Transverse colon (tissue), 3 donors: ENCODE measurements at regions not wholly inside any gene's neighbourhood (a gene's known extent, or its start where the extent isn't known, plus 50 kb on each side); places are given as distances from the start of the nearest gene placed in this dataset.

ENCODE experiments used
- CTCF ChIP-seq, 5 experiments: fragments of 200-600 bp in 3 of 5; fragments of 450-650 bp in 2 of 5; sonication (generic) in 3 of 5; IDR thresholded peaks; 1 replicate in 2 of 5; 2 replicates in 3 of 5; pipeline ENCODE4 v1.5.1; 2016 to 2017; ENCODE audit warnings: antibody characterized with exemption in 5 of 5, inconsistent platforms in 3 of 5, mild to moderate bottlenecking in 2 of 5, moderate library complexity in 1 of 5
- POLR2A ChIP-seq: fragments of 450-650 bp; IDR thresholded peaks from one replicate; pipeline ENCODE4 v1.6.1; 2016; ENCODE audit warnings: antibody characterized with exemption, mild to moderate bottlenecking, moderate library complexity

DNA sequence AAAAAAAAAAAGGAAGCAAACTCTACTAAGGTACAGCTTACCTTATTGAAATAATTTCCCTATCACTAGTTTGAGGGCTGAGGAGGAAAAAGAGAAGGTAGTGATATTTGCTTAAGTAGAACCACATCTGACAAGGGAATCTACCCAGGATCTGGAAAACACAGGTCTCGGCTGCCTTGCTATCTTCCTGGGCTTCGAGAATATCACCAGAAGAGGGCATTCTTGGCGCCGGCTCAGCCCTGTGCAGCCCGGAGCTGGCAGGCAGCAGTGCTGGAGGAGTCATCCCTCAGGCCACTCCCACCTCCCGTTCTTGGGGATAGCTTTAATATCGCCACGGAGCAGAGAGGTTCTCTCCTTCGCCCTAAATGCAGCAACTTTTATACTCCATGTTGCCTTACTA lies 1181.2 kb downstream of the VRK1 start:
- TF ChIP-seq POLR2A, result no peak
- peak in 4 of 5 experiments; percentile 29 to 46 (median 35) for TF ChIP-seq CTCF (IDR thresholded peaks at IDR 0.05)
